Heart right ventricle (tissue), 16 donors: ENCODE measurements at regions not wholly inside any gene's neighbourhood (a gene's known extent, or its start where the extent isn't known, plus 50 kb on each side); places are given as distances from the start of the nearest gene placed in this dataset.

Experiments used
- ATAC-seq, 8 donors: fragments of 200-7000 bp; cut with Tn5 transposase; one replicate each; pipeline ENCODE4 v1.9.1; 2020; ENCODE audit warnings: mild to moderate bottlenecking in 8 of 8, moderate library complexity in 8 of 8, moderate number of reproducible peaks in 1 of 8
- DNase-seq, 2 donors: peaks; one replicate each; pipeline ENCODE4 v3.0.0-alpha.2; 2020
- H3K27ac ChIP-seq, 10 donors: fragments of 200-600 bp; sonication (generic) in 2 of 10; one replicate each; pipeline versions ENCODE4 v1.5.0 to v1.8.0; 2020 to 2022; ENCODE audit warnings: mild to moderate bottlenecking in 3 of 10
- H3K27me3 ChIP-seq, 7 donors: fragments of 200-600 bp; one replicate each; pipeline ENCODE4 v1.8.0; 2021 to 2022; ENCODE audit warnings: mild to moderate bottlenecking in 2 of 7
- H3K36me3 ChIP-seq, 9 donors: fragments of 200-600 bp; sonication (generic) in 1 of 9; one replicate each; pipeline versions ENCODE4 v1.5.0 to v1.8.0; 2020 to 2022; ENCODE audit warnings: mild to moderate bottlenecking in 2 of 9
- H3K4me1 ChIP-seq, 9 donors: fragments of 200-600 bp; sonication (generic) in 1 of 9; one replicate each; pipeline versions ENCODE4 v1.5.0 to v1.8.0; 2020 to 2022; ENCODE audit warnings: mild to moderate bottlenecking in 4 of 9
- H3K4me3 ChIP-seq, 10 donors: fragments of 200-600 bp; sonication (generic) in 2 of 10; one replicate each; pipeline versions ENCODE4 v1.5.0 to v1.8.0; 2020 to 2022; ENCODE audit warnings: mild to moderate bottlenecking in 7 of 10, moderate library complexity in 2 of 10
- H3K9me3 ChIP-seq, 11 donors: fragments of 200-600 bp in 10 of 11; sonication (generic) in 2 of 11; one replicate each; pipeline versions ENCODE4 v1.5.0 to v1.8.0; 2013 to 2022; ENCODE audit warnings: mild to moderate bottlenecking in 2 of 11, control low read depth in 1 of 11, moderate library complexity in 1 of 11
- WGBS, 2 donors: extraction: QIAGEN DNeasy Blood & Tissue Kit; methylation state at CpG; one replicate each; pipeline ENCODE4 v1.1.7; 2013; ENCODE audit warnings: inconsistent platforms in 1 of 2; 5-methylcytosine and 5-hydroxymethylcytosine counted together
- intact Hi-C, 10 donors: fragments of 100-400 bp; cut with DNase I; formaldehyde crosslinking; loops; one replicate each; pipeline versions ENCODE4 v1.11.1 to v1.14.2; 2022
- TF ChIP-seq, protein P1 (sequence below), 9 donors: fragments of 200-600 bp; sonication (generic) in 2 of 9; IDR thresholded peaks; one replicate each; pipeline versions ENCODE4 v1.5.0 to v1.8.0; 2021 to 2022; ENCODE audit warnings: antibody characterized with exemption in 9 of 9, mild to moderate bottlenecking in 5 of 9, moderate library complexity in 1 of 9
- donor health status: Arrhythmogenic right ventricular cardiomyopathy.
- donor health status: ischemic (EF 13 %, LVEDD 7.1; RV severe dilation, severe dysfunction).
- donor health status: healthy with polysubstance abuse.
- donor health status: DM: no; HTN: yes; CAD: no.
- donor health status: DM: no; HTN: no; CAD: no.
- donor health status: ischemic (EF 25% LVEDD 6.9; RV normal size, moderate dysfunction).
- donor health status: ischemic (EF 25% LVEDD 5.7; RV mildly dilated, moderate dysfunction).
- donor health status: healthy.
- donor health status: DM: yes; HTN: yes; CAD: no.
- donor health status: Ischemic cardiomyopathy.
- donor health status: ischemic (EF 35%, LVEDD 5.7; RV mildly dilated, moderate dysfunction).
- donor health status: nonischemic (EF 11% LVEDD 7.7; RV severe dilation, severe dysfunction).
- donor health status: DM: yes; HTN: yes; CAD: no.
- donor health status: PGD.
- donor health status: ischemic (EF 29% LVEDD 5.4; RV normal size, mild dysfunction).
- donor health status: nonischemic (EF 23%, LVEDD 6.1; RV moderate dilation, normal function).

DNA sequence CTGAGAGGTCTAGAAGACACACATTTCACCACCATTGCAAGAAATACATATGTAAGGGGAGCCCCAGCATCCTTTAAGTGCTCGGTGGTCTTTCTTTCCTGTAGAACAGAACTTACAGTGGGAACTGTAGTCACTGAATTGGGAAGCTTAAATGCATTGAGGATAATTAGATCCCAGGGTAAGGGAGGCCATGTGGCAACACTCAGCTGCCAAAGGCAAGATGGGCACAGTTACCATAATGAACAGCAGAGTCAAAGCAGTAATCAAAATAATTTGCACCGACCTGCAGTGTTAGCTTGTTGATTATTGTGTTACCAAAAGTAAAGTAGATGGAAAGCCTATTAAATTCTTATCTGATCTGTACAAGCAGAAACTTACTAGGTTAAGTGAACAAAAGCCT is 291.2 kb upstream of the PCDH20 start:
- 73% methylated on average over 2 of the region's 2 CpGs for WGBS, 2 donors
- H3K4me1 ChIP-seq, result no peaks in the 10 kb centered on the region
- H3K27ac ChIP-seq, result no peak overlapping the region
- peaks cover 0 to 33% (median 0%) of the 10 kb centered on the region in 11 donors for H3K9me3 ChIP-seq
- no peak overlapping the region for H3K4me3 ChIP-seq
- intact Hi-C loops, result no loop called here
- no peaks in the 10 kb centered on the region for H3K27me3 ChIP-seq
- DNase-seq (no peak), ATAC-seq (no peak)
- TF ChIP-seq, protein P1, sequence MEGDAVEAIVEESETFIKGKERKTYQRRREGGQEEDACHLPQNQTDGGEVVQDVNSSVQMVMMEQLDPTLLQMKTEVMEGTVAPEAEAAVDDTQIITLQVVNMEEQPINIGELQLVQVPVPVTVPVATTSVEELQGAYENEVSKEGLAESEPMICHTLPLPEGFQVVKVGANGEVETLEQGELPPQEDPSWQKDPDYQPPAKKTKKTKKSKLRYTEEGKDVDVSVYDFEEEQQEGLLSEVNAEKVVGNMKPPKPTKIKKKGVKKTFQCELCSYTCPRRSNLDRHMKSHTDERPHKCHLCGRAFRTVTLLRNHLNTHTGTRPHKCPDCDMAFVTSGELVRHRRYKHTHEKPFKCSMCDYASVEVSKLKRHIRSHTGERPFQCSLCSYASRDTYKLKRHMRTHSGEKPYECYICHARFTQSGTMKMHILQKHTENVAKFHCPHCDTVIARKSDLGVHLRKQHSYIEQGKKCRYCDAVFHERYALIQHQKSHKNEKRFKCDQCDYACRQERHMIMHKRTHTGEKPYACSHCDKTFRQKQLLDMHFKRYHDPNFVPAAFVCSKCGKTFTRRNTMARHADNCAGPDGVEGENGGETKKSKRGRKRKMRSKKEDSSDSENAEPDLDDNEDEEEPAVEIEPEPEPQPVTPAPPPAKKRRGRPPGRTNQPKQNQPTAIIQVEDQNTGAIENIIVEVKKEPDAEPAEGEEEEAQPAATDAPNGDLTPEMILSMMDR (IDR thresholded peaks at IDR 0.05), result no peak
- no peaks in the 10 kb centered on the region for H3K36me3 ChIP-seq

DNA sequence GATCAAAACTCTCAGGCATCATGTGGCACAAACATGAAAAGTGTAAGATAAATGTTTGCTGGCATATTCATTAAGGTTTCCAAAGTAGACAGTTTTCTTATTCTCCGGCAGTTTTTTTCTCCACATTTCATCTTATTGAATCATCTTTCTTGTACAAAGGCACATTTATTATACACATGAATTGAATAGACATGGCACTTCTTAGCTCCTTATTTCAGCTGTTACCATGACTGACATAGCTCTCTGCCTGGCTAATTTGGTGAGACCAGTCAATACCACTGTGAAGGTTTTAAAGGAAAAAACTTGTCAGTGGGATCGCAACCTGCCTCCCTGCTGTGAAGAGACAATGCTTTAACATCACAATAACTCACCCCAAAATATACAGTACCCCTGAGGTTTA is 285.0 kb upstream of the PCDH20 start:
- no peak for ATAC-seq
- Histone ChIP-seq H3K36me3 (no peaks in the 10 kb centered on the region), H3K27me3 (no peaks in the 10 kb centered on the region), H3K9me3 (peaks cover 0 to 22% (median 0%) of the 10 kb centered on the region in 11 donors), H3K4me3 (no peak overlapping the region), H3K27ac (no peak overlapping the region), H3K4me1 (no peaks in the 10 kb centered on the region)
- 76 to 88% methylated on average over 2 of the region's 2 CpGs for WGBS, 2 donors
- no peak for DNase-seq
- intact Hi-C loops, result no loop called here
- TF ChIP-seq, protein P1 (IDR thresholded peaks at IDR 0.05), result no peak

DNA sequence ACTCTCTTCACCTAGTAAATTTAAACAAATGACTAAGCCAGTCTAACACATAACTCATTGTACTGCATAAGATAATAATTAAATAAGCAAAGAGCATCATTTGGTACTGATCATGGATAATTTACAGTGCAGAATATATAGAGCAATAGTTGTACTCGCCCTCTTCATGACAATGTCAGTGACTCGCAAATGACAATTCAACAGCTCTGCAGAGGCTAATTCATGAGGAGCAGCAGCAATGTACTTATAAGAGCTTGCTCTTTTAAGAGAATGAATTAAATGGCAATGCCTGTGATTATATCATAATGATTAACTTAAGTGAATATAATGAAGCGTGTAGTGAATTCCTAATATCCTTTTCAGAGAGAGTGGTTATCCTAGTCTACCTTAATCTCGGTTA is 284.5 kb upstream of the PCDH20 start:
- H3K36me3 ChIP-seq, result no peaks in the 10 kb centered on the region
- 85 to 86% methylated on average over 4 of the region's 4 CpGs for WGBS, 2 donors
- TF ChIP-seq, protein P1 (IDR thresholded peaks at IDR 0.05), result no peak
- DNase-seq (no peak), ATAC-seq (no peak)
- H3K4me3 ChIP-seq, result no peak overlapping the region
- H3K27me3 ChIP-seq, result no peaks in the 10 kb centered on the region
- intact Hi-C loops, result no loop called here
- no peak overlapping the region for H3K27ac ChIP-seq
- no peaks in the 10 kb centered on the region for H3K4me1 ChIP-seq
- peaks cover 0 to 21% (median 0%) of the 10 kb centered on the region in 11 donors for H3K9me3 ChIP-seq

DNA sequence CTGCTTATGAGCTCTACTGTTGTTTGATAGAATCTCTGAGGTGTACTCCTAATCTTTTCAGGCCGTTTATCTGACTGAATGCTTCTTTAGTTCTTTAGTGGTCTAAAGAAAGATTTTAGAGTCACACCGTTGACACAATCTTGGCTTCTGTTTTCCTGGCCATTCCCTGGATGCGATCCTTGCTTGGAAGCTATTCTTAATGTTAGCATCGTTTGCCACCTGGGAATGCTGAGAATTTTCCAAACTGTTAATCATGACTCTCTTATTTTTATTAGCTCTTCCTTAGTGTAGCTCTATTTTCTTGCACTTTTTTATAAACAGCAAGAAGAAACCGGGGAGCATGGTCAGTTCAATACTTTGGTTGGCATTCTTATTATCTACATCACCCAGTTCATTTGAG is 281.0 kb upstream of the PCDH20 start:
- no peaks in the 10 kb centered on the region for H3K27me3 ChIP-seq
- H3K36me3 ChIP-seq, result no peaks in the 10 kb centered on the region
- no peak overlapping the region for H3K27ac ChIP-seq
- WGBS, 2 donors, result 47 to 49% methylated on average over 5 of the region's 5 CpGs
- H3K4me1 ChIP-seq, result no peaks in the 10 kb centered on the region
- intact Hi-C loops, result no loop called here
- no peaks in the 10 kb centered on the region for H3K9me3 ChIP-seq
- TF ChIP-seq, protein P1 (IDR thresholded peaks at IDR 0.05), result no peak
- no peak for ATAC-seq
- DNase-seq, result no peak
- no peak overlapping the region for H3K4me3 ChIP-seq

DNA sequence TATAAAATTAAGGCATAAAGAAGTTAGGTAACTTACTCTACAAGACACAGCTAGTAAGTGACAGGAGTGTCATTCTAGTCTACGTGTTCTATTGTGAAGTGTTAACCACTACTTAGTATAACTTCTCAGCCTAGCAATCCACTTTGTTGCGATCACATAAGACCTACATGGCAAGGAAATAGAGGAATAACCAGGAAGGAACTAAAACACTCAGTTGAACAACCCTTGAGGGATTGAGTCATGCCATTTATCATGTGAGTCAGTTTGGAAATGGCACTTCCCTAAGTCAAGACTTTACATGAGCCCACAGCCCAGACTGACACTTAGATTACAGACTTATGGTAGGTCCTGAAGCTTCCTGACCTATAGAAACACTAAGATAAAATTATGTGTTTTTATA is 279.5 kb upstream of the PCDH20 start:
- WGBS, 2 donors, result 82 to 89% methylated on average over 2 of the region's 2 CpGs
- Histone ChIP-seq H3K9me3 (peaks cover 0 to 5% (median 0%) of the 10 kb centered on the region in 11 donors), H3K4me3 (no peak overlapping the region), H3K27ac (no peak overlapping the region), H3K27me3 (no peaks in the 10 kb centered on the region), H3K4me1 (no peaks in the 10 kb centered on the region), H3K36me3 (no peaks in the 10 kb centered on the region)
- no peak for DNase-seq
- TF ChIP-seq, protein P1 (IDR thresholded peaks at IDR 0.05), result no peak
- intact Hi-C loops, result no loop called here
- ATAC-seq, result no peak
